GM18873 (cell line): ENCODE measurements at regions not wholly inside any gene's neighbourhood (a gene's known extent, or its start where the extent isn't known, plus 50 kb on each side); places are given as distances from the start of the nearest gene placed in this dataset.

ENCODE experiments used
- ATAC-seq: cut with Tn5 transposase; IDR thresholded peaks from one replicate; pipeline ENCODE4 v1.9.1; 2021; ENCODE audit warnings: mild to moderate bottlenecking, moderate library complexity, moderate number of reproducible peaks; ENCODE audit not compliant: unreplicated experiment, low FRiP score

DNA sequence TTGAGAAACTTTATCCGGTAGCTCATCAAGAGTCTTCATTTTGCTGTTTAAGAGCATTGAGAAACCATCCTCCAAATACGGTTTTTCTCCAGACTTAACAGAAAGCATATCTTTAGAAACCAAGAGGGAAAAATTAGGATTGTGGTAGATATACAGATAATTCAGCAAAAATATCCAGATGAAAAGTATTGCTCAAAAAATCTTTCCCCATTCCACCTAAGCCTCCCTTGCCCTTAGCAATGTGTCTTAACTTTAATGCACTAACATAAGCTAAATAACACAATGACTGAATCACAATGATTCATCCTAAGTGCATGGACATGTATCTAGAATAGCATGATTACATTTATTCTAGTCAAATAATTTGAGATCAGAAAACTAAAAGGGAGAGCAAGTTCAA, 130.3 kb upstream of the TARS1 start:
- ATAC-seq, result no peak

- no peak for ATAC-seq
Measured at GRCh38 chr5:33311893-33312292, 128.9 kb upstream of the TARS1 start.

DNA sequence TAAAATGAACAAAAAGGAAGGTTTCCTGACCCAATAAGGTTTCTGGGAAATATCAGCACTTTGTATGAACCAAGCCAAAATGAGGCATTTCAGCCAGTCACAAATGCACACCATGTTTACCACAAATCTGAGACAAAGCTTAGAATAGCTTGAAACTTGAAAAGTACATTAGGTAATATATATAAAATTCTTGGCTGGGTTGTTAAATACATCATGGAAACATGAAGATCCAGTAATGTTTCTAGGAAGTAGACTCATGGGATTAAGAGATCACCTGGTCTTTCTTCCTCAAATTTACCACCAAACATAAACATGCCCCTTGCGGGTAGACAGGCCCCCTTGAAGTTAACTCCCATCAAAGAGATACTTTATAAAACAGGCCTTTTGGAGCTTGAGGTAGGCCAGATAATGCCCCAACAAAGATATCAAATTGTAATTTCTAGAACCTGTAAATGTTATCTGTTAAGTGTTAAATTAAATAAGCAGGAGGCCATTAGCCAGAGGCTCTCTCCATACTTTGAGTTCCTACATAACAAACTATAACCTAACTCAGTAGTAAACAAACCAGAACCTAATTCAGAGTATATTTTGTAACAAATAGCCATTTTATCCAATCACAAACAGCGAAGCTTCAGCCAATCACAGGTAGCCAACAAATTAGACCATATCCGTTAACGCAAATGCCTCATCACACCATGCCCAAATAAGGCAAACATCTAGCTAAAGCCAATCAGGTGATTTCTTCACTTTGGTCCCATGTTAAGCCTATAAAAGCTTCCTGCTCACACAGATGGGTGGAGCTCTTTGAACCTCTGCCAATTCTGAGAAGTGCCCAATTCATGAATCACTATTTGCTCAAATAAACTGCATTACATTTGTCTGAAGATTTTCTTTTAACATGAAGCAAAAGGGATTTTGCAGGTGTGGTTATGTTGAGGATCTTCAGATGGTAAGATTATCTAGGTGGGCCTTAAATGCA, 127.9 kb upstream of the TARS1 start:
- ATAC-seq, result no peak

GRCh38 chr5:33315189-33315588, 125.6 kb upstream of the TARS1 start:
- ATAC-seq, result no peak

DNA sequence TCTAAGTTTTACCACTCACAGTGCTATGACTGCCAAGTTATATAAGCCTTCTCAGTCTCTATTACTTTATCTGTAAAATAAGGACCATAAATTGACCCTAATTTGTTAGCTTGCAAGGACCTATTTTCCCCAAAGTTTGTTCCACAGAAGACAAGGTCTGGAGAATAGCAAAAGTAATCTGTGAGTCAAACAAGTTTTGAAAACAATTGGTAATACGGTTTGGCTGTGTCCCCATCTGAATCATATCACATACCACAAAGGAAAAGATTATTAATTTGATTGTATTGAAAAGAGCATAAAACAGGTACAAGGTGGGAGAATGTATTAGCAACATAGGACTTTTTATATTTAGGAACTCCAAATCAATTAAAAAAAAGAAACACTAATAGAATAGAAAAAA, 124.0 kb upstream of the TARS1 start:
- ATAC-seq, result no peak

GRCh38 chr5:33317271-33317670, 123.5 kb upstream of the TARS1 start:
- no peak for ATAC-seq

- ATAC-seq, result no peak
Measured at GRCh38 chr5:33319151-33319550, 121.6 kb upstream of the TARS1 start.

GRCh38 chr5:33319841-33320240, 120.9 kb upstream of the TARS1 start:
- no peak for ATAC-seq

DNA sequence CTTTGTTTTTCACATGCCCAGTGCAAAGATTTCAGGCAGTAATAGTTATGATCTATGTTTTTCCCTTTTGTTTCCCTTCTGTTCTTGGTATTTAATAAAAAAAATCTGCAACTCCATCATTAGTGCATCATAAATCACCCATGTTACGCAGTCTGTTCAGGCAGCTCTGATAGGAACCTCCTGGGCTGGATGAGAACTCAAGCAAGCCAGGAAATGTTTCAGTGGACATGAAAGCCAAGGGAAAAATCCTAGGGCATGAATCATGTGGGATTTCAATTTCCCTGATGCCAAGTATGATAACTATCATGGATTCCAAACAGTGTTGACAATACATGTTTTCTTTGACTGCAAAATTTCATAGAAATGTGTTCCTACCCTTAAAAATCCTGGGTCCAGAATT, 119.7 kb upstream of the TARS1 start:
- no peak for ATAC-seq

DNA sequence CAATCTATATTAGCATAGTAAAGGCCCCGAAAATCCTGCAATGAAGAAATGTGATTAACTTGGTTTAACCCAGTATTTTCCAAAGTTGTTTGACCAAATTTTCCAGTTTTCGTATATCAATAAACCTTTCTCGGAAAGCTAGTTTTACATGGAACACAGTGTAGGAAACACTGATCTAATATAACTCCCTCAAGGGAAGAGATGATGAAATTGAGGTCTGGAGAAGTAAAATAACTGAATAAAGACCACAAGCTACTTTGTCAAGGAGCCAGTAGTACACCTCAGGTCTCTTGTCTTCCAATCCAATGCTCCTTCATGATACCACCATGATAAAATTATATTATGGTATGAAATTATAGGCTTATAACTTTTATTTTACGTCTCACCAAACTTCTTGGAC, 118.1 kb upstream of the TARS1 start:
- no peak for ATAC-seq

- ATAC-seq, result no peak
Measured at GRCh38 chr5:33324667-33325307, 116.0 kb upstream of the TARS1 start.

DNA sequence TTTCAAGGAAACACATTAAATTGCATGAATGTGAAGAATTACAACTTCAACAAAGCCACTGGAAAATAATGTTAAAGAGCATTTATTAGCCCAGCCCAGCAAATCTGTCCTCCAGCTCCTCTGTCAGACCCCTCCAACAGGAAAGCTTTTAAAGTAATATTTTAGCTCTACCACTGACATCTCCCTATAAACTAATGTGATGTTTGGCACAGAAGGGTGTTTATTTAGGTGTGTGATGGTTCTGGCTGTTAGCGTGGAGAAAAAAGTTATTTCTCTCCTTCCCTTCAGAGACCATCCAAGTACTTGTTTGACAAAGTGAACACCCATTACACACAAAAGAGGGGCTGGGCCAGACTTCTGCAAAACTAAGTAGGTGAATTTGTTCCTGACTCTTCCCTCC, 111.9 kb upstream of the TARS1 start:
- ATAC-seq, result no peak

DNA sequence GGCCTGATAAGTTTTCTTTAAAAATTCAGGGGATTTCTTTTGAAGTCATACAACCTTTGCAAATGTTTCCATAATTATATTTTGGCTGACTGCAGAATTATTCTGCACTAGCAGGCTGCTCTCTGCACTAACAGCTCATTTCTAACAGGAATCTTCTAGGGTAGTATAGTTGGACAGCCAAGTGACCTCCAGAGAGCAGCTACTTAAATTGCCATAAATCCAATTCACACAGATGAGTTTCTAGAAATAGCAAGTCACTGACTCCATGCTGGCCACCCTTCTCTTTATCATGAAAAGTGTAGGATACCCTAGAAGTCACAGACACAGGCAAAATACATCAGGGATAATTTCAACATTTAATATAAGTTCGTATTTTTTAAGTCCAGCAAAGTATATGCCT, 110.9 kb upstream of the TARS1 start:
- ATAC-seq, result no peak

GRCh38 chr5:33330426-33330825, 110.3 kb upstream of the TARS1 start:
- ATAC-seq, result no peak

- no peak for ATAC-seq
Measured at GRCh38 chr5:33330992-33331391, 109.8 kb upstream of the TARS1 start.

GRCh38 chr5:33332804-33333203, 108.0 kb upstream of the TARS1 start:
- no peak for ATAC-seq

- no peak for ATAC-seq
Measured at GRCh38 chr5:33334829-33335228, 105.9 kb upstream of the TARS1 start.

DNA sequence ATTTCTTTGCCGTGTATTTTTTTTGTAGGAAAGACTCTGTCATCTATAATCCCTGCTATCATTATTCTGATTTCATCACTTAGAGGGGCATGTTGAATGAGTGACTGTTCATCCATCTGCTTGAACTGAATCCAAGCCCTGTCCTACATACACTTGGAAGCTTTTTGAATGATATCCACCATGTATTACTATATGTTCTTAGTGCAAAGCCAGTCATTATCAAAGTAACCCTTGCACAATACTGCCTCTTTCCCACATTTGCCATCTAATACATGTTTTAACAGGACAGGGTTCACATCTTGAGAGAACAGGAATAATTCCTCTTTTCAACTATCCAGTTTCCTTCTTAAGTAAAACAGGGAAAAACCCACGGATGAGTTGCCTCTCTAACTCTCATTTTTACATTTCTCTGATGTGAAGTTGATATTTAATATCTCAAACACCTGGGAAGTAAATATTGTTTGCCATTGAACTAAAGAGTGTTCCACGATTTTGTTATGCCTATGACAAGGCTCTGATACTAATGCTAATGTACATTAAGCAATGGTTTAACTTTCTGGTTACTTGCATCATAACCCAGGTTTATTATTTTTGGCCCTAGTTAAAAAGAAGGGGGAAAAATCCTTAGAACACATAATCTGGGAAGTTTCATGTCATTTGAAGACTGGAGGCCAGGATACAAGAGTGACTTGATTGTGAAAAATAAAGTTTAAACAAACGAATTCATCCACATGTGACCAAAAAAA, 103.7 kb upstream of the TARS1 start:
- no peak for ATAC-seq

GRCh38 chr5:33337637-33337992, 103.2 kb upstream of the TARS1 start:
- no peak for ATAC-seq

GRCh38 chr5:33338336-33339110, 102.2 kb upstream of the TARS1 start:
- no peak for ATAC-seq

DNA sequence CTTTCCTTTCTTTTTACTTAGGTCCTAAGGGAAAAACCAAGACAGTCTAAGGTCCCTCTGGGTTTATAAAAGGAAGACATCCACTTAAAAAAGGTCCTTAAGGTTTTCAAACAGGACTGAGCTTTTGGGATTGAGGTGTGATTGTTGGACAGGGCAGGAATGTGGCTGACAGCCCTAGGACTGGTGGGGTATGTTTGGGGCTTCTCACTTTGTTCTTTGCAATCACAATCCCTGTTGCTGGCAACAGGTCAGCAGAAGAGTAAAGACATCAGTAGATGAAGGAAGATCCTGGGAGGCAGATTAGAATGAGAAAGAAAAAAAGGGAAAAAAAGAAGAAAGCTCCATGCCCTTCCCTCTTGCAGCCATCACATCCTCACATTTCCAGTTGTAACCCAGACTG, 101.4 kb upstream of the TARS1 start:
- no peak for ATAC-seq
